ENCODE measurements at regions not wholly inside any gene's neighbourhood (a gene's known extent, or its start where the extent isn't known, plus 50 kb on each side); places are given as distances from the start of the nearest gene placed in this dataset.
A peak's percentile ranks its signal among the peaks of the same experiment; 100 is the strongest.

DNA sequence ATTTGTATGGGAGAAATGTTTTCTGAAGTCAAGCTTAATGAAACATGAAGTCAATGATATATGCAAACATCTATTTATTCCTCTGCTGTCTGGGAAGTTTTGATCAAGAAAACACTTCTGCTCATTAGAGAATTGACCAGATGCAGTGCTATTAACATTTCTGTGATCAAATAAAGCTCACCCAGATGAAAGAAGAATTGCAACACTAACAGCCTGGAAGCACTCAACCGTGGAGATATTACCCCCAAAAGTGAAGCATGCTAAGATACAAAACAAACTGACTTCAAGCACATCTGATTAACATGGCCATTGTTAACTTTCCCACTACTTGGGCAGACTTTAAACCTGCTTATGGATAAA, 73.7 kb upstream of the GUCY1A1 start:
- Mint-ChIP-seq H3K27ac (no peak overlapping the region), H3K9me3 (no peaks in the 10 kb centered on the region), H3K4me3 (no peak overlapping the region), H3K36me3 (no peaks in the 10 kb centered on the region), H3K4me1 (peaks cover 23% of the 10 kb centered on the region), H3K27me3 (ENCODE audit: insufficient read depth, low read depth) (peaks cover 2% of the 10 kb centered on the region)
- Histone ChIP-seq H3K4me2 (no peak overlapping the region), H3K9me3 (ENCODE audit: low read depth) (no peaks in the 10 kb centered on the region), H4K20me1 (ENCODE audit: low read depth) (no peaks in the 10 kb centered on the region), H3K4me1 (peaks cover 14% of the 10 kb centered on the region), H2AFZ (replicated peaks) (no peak overlapping the region), H3K36me3 (no peaks in the 10 kb centered on the region), H3K9ac (no peak overlapping the region), H3K27me3 (no peaks in the 10 kb centered on the region), H3K79me2 (ENCODE audit: low read depth) (no peaks in the 10 kb centered on the region), H3F3A (ENCODE audit: low read depth) (no peaks in the 10 kb centered on the region), H3K4me3 (no peak overlapping the region), H3K27ac (no peak overlapping the region)
- no peak for DNase-seq (ENCODE audit: low spot score)
- TF ChIP-seq EZH2 (IDR thresholded peaks at IDR 0.05) = no peak
- no peak for TF ChIP-seq EZH2phosphoT487 (IDR thresholded peaks at IDR 0.05)
- no peak for TF ChIP-seq CTCF (IDR thresholded peaks at IDR 0.05)

DNA sequence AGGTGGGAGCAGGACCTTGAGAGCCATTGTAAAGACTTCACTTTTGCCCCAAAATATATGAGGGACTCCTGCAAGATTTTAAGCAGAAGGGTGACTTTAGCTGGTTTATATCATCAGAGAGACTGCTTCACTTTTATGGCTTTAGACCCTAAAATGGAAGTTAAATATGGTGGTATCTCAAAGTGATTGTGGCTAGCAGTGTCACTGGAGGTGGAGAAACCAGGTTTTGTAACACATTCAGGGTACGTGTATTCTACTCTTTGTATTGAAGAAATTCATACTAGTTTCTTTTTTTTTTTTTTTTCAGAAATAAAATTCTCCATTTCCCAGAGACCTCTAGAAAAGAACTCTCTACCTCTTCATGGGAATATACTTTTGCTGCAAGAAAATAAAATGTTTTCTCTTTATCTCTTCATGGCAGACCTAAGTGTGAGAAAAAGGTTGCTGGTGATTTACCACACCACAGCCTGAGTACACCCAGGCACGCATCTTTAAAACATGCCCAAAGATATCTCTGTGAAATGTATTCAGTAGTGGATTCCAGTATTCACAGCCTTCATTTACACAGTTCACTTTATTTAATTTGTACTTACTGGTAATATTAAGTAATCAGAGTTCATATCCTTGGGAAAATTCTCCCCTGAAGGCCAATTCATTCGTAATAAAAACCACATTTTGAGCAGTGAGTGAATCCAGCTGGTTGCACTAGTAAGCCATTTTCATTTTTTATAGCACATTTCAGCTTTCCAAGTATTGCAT, 74.3 kb upstream of the GUCY1A1 start:
- Histone ChIP-seq H3K27ac (no peak overlapping the region), H3K4me3 (no peak overlapping the region), H3K9me3 (ENCODE audit: low read depth) (no peaks in the 10 kb centered on the region), H3K27me3 (no peaks in the 10 kb centered on the region), H3K4me1 (peaks cover 14% of the 10 kb centered on the region), H3F3A (ENCODE audit: low read depth) (no peaks in the 10 kb centered on the region), H2AFZ (replicated peaks) (no peak overlapping the region), H3K9ac (no peak overlapping the region), H3K4me2 (no peak overlapping the region), H3K79me2 (ENCODE audit: low read depth) (no peaks in the 10 kb centered on the region), H4K20me1 (ENCODE audit: low read depth) (no peaks in the 10 kb centered on the region), H3K36me3 (no peaks in the 10 kb centered on the region)
- TF ChIP-seq EZH2phosphoT487 (IDR thresholded peaks at IDR 0.05) (no peak), EZH2 (IDR thresholded peaks at IDR 0.05) (no peak), CTCF (IDR thresholded peaks at IDR 0.05) (no peak)
- Mint-ChIP-seq H3K36me3 (no peaks in the 10 kb centered on the region), H3K9me3 (no peaks in the 10 kb centered on the region), H3K4me3 (no peak overlapping the region), H3K27me3 (ENCODE audit: insufficient read depth, low read depth) (peaks cover 2% of the 10 kb centered on the region), H3K27ac (peak overlapping the region; percentile 15), H3K4me1 (peaks cover 23% of the 10 kb centered on the region)
- DNase-seq (ENCODE audit: low spot score) = no peak

GRCh38 chr4:155591738-155592143, 74.9 kb upstream of the GUCY1A1 start:
- Histone ChIP-seq H3K79me2 (ENCODE audit: low read depth) (no peaks in the 10 kb centered on the region), H3K27ac (no peak overlapping the region), H3K36me3 (no peaks in the 10 kb centered on the region), H2AFZ (replicated peaks) (no peak overlapping the region), H3K4me3 (no peak overlapping the region), H3K4me1 (peaks cover 14% of the 10 kb centered on the region), H3K9ac (no peak overlapping the region), H3K4me2 (no peak overlapping the region), H4K20me1 (ENCODE audit: low read depth) (no peaks in the 10 kb centered on the region), H3F3A (ENCODE audit: low read depth) (no peaks in the 10 kb centered on the region), H3K9me3 (ENCODE audit: low read depth) (no peaks in the 10 kb centered on the region), H3K27me3 (no peaks in the 10 kb centered on the region)
- no peaks in the 10 kb centered on the region for H3K9me3 Mint-ChIP-seq
- H3K27me3 Mint-ChIP-seq (ENCODE audit: insufficient read depth, low read depth) = peaks cover 2% of the 10 kb centered on the region
- no peak overlapping the region for H3K4me3 Mint-ChIP-seq
- DNase-seq (ENCODE audit: low spot score) = no peak
- no peaks in the 10 kb centered on the region for H3K36me3 Mint-ChIP-seq
- peak overlapping the region; percentile 15 for H3K27ac Mint-ChIP-seq
- peaks cover 23% of the 10 kb centered on the region for H3K4me1 Mint-ChIP-seq
- no peak for TF ChIP-seq EZH2phosphoT487 (IDR thresholded peaks at IDR 0.05)
- TF ChIP-seq EZH2 (IDR thresholded peaks at IDR 0.05) = no peak
- no peak for TF ChIP-seq CTCF (IDR thresholded peaks at IDR 0.05)

Measured in neural progenitor cell (in vitro differentiated cells).